K562 (cell line): ENCODE measurements at regions not wholly inside any gene's neighbourhood (a gene's known extent, or its start where the extent isn't known, plus 50 kb on each side); places are given as distances from the start of the nearest gene placed in this dataset.

ENCODE experiments used
- ATAC-seq: fragments of 200-7000 bp; cut with Tn5 transposase; 3 replicates; pipeline ENCODE4 v1.9.1; 2020; ENCODE audit warnings: moderate library complexity
- BruUV-seq: library from RNA; stranded (reverse); fragments of 400-500 nt; replicated peaks from 2 replicates; lab custom pipeline; 2021; lab: Mats Ljungman, UMichigan
- CTCF ChIA-PET: fragments of 300-600 bp; formaldehyde crosslinking; extraction: SDS; loops from one replicate; lab custom pipeline; 2021; ENCODE audit warnings: low intra/inter-chr PET ratio; lab: Yijun Ruan, JAX
- POLR2A ChIA-PET: fragments of 300-600, 350-650 bp; sonication (Branson Sonifier 250); formaldehyde crosslinking; extraction: SDS; loops from one replicate; lab custom pipeline; 2021; ENCODE audit warnings: antibody characterized with exemption, inconsistent platforms; lab: Yijun Ruan, JAX
- DNase-seq, 4 experiments: peaks; one replicate each; pipeline versions ENCODE4 v3.0.0 to v3.0.0-alpha.2; 2011 to 2018; ENCODE audit warnings: low spot score in 3 of 4, mixed read lengths in 3 of 4; ENCODE audit errors: extremely low read depth in 1 of 4
- FAIRE-seq: peaks from 2 replicates; lab custom pipeline; 2011; peaks lifted over from hg19 to GRCh38; lab: Jason Lieb, UNC
- H2AFZ ChIP-seq: 2 replicates; pipeline ENCODE4 v1.6.0; 2011; ENCODE audit warnings: low read depth, low read length, control low read depth, inconsistent platforms
- H3K27ac ChIP-seq: fragments of 200-600 bp; 3 replicates; pipeline ENCODE4 v1.8.0; 2011; ENCODE audit warnings: low read depth, mild to moderate bottlenecking, control low read depth, inconsistent platforms, low read length, moderate library complexity, mixed read lengths; ENCODE audit errors: extremely low read depth
- H3K27me3 ChIP-seq, 2 experiments: fragments of 300-600 bp in 1 of 2; 2 replicates in 1 of 2; 3 replicates in 1 of 2; pipeline versions ENCODE4 v1.6.0 to v1.8.0; 2011; ENCODE audit warnings: inconsistent platforms in 2 of 2, low read length in 2 of 2, mild to moderate bottlenecking in 1 of 2, mixed read lengths in 1 of 2, moderate library complexity in 1 of 2; ENCODE audit not compliant: control insufficient read depth in 2 of 2, insufficient read depth in 2 of 2
- H3K36me3 ChIP-seq: fragments of 300-600 bp; 3 replicates; pipeline ENCODE4 v1.8.0; 2011; ENCODE audit warnings: mild to moderate bottlenecking, low read length, inconsistent platforms; ENCODE audit not compliant: control insufficient read depth, insufficient read depth
- H3K4me1 ChIP-seq, 2 experiments: fragments of 200-600 bp in 1 of 2; replicated peaks in 1 of 2; 2 replicates in 1 of 2; 3 replicates in 1 of 2; pipeline versions ENCODE4 v1.5.1 to v1.8.0; 2011; ENCODE audit warnings: inconsistent platforms in 2 of 2, low read length in 2 of 2, mild to moderate bottlenecking in 1 of 2, mixed read lengths in 1 of 2, moderate library complexity in 1 of 2; ENCODE audit not compliant: control insufficient read depth in 2 of 2, insufficient read depth in 2 of 2
- H3K4me2 ChIP-seq: 2 replicates; pipeline ENCODE4 v1.6.1; 2011; ENCODE audit warnings: low read length, control low read depth, inconsistent platforms, mixed read lengths; ENCODE audit not compliant: insufficient read depth
- H3K4me3 ChIP-seq: fragments of 200-600 bp; sonication (generic), shearing (Covaris generic); 2 replicates; pipeline ENCODE4 v1.5.1; 2016; ENCODE audit warnings: control low read depth, inconsistent platforms
- H3K79me2 ChIP-seq: fragments of 200-600 bp; 3 replicates; pipeline ENCODE4 v1.8.0; 2011; ENCODE audit warnings: low read length, inconsistent platforms; ENCODE audit not compliant: control insufficient read depth, insufficient read depth
- H3K9ac ChIP-seq, 2 experiments: 2 replicates each; pipeline versions ENCODE4 v1.6.0 to v1.6.1; 2011; ENCODE audit warnings: low read depth in 2 of 2, low read length in 2 of 2, control low read depth in 1 of 2, inconsistent platforms in 1 of 2, mild to moderate bottlenecking in 1 of 2, mixed read lengths in 1 of 2; ENCODE audit not compliant: insufficient read depth in 1 of 2
- H3K9me1 ChIP-seq: one replicate; pipeline ENCODE4 v1.6.0; 2011; ENCODE audit warnings: inconsistent platforms, mild to moderate bottlenecking, low read length, moderate library complexity; ENCODE audit not compliant: control insufficient read depth, insufficient read depth
- H3K9me3 ChIP-seq: replicated peaks from 2 replicates; pipeline ENCODE4 v1.5.1; 2011; ENCODE audit warnings: low read depth, low read length, inconsistent platforms; ENCODE audit not compliant: control insufficient read depth, insufficient read depth
- H4K20me1 ChIP-seq: replicated peaks from 2 replicates; pipeline ENCODE4 v1.6.1; 2011; ENCODE audit warnings: low read length, inconsistent platforms, mixed read lengths; ENCODE audit not compliant: control insufficient read depth, insufficient read depth
- CREB1 ChIP-seq, 2 experiments: sonication (generic) in 1 of 2; formaldehyde crosslinking in 1 of 2; IDR thresholded peaks; 2 replicates each; pipeline versions ENCODE4 v1.6.1 to v1.8.0; 2012 to 2022; ENCODE audit warnings: inconsistent platforms in 1 of 2, mild to moderate bottlenecking in 1 of 2, missing genetic modification reagents in 1 of 2, moderate library complexity in 1 of 2
- CREM ChIP-seq: IDR thresholded peaks from 2 replicates; pipeline ENCODE4 v1.6.1; 2014; ENCODE audit warnings: antibody characterized with exemption, low read depth
- PTTG1 ChIP-seq: fragments of 450-650 bp; IDR thresholded peaks from 2 replicates; pipeline ENCODE4 v1.6.1; 2016; ENCODE audit warnings: low read depth, mild to moderate bottlenecking, missing genetic modification characterization, missing compliant biosample characterization
- SMARCC2 ChIP-seq: fragments of 450-650 bp; IDR thresholded peaks from 2 replicates; pipeline ENCODE4 v1.6.1; 2017; ENCODE audit warnings: antibody characterized with exemption, moderate library complexity, mild to moderate bottlenecking, low read depth
- SREBF2 ChIP-seq: sonication (generic); formaldehyde crosslinking; IDR thresholded peaks from 2 replicates; pipeline ENCODE4 v1.4.0; 2020; ENCODE audit warnings: mild to moderate bottlenecking, missing genetic modification reagents
- ZNF134 ChIP-seq: fragments of 250-450 bp; sonication (Bioruptor Pico); conservative IDR thresholded peaks from 2 replicates; pipeline ENCODE4 v1.4.0; 2020
- ZNF316 ChIP-seq: fragments of 450-650 bp; IDR thresholded peaks from 2 replicates; pipeline ENCODE4 v1.6.1; 2016
- WGBS: fragments of 100-300 bp; shearing (Covaris generic); methylation state at CpG from one replicate; pipeline ENCODE4 v1.1.6; 2016; ENCODE audit warnings: low coverage, mixed read lengths; ENCODE audit not compliant: insufficient coverage; ENCODE audit errors: missing lambda C conversion rate; 5-methylcytosine and 5-hydroxymethylcytosine counted together
- in situ Hi-C: fragments of 300-500 bp; cut with MboI; formaldehyde crosslinking; loops from 4 replicates; pipeline ENCODE4 v1.15.0; 2018; ENCODE audit warnings: inconsistent platforms, mixed read lengths
- intact Hi-C: fragments of 100-400 bp; cut with micrococcal nuclease; formaldehyde crosslinking; loops from 2 replicates; pipeline ENCODE4 v1.14.2; 2022
- TF ChIP-seq, protein P1 (sequence below): fragments of 250-450 bp; sonication (Bioruptor Pico); IDR thresholded peaks from 2 replicates; pipeline ENCODE4 v1.4.0; 2020; ENCODE audit warnings: mild to moderate bottlenecking, moderate library complexity
- TF ChIP-seq, protein P2 (sequence below): fragments of 250-450 bp; sonication (Bioruptor Pico); IDR thresholded peaks from 2 replicates; pipeline ENCODE4 v1.6.1; 2021; ENCODE audit warnings: mild to moderate bottlenecking
- TF ChIP-seq, protein P3 (sequence below): fragments of 250-450 bp; sonication (Bioruptor Pico); IDR thresholded peaks from 2 replicates; pipeline ENCODE4 v1.4.0; 2020

DNA sequence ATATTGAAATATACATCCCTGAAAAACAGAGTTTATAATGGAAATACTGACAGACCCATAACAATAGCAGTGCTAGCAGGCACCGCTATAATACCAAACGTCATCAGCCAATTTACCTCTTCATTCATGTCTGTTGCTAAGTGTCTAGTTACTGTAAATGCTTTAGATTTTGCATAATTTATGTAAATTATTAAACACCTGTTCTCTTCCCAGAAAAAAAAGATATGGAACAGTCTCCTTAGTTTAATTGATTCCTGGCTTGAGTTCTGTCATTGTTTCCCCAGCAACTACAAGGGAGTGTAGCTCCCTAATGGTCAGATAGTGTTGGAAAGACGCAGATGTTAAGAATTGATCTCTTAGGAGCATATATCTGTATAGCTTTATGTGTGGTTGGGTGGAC is 817.9 kb upstream of the ADGRL2 start:
- 0% methylated on average over 3 of the region's 3 CpGs for WGBS
- BruUV-seq: no TSS peak
- no peak for ATAC-seq
- ChIA-PET CTCF (no interaction called here), POLR2A (no interaction called here)
- no peaks in the 10 kb centered on the region for H3K36me3 ChIP-seq
- H3K27ac ChIP-seq: no peak overlapping the region
- H3K9me3 ChIP-seq: no peaks in the 10 kb centered on the region; the same call in 1 of the 2 replicates
- no peak for FAIRE-seq
- in situ Hi-C loops (no loop called here), intact Hi-C loops (no loop called here)
- no peak overlapping the region for H3K9ac ChIP-seq
- no peaks in the 10 kb centered on the region for H3K79me2 ChIP-seq
- H3K27me3 ChIP-seq: no peaks in the 10 kb centered on the region
- H4K20me1 ChIP-seq: no peaks in the 10 kb centered on the region
- no peak for DNase-seq
- H2AFZ ChIP-seq: no peak overlapping the region
- no peaks in the 10 kb centered on the region for H3K9me1 ChIP-seq
- TF ChIP-seq, protein P1, sequence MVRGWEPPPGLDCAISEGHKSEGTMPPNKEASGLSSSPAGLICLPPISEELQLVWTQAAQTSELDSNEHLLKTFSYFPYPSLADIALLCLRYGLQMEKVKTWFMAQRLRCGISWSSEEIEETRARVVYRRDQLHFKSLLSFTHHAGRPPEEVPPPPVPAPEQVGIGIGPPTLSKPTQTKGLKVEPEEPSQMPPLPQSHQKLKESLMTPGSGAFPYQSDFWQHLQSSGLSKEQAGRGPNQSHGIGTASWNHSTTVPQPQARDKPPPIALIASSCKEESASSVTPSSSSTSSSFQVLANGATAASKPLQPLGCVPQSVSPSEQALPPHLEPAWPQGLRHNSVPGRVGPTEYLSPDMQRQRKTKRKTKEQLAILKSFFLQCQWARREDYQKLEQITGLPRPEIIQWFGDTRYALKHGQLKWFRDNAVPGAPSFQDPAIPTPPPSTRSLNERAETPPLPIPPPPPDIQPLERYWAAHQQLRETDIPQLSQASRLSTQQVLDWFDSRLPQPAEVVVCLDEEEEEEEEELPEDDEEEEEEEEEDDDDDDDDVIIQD: no peak
- no peak for TF ChIP-seq ZNF134
- no peak for TF ChIP-seq ZNF316
- TF ChIP-seq CREM: no peak
- no peaks in the 10 kb centered on the region for H3K4me1 ChIP-seq
- H3K4me2 ChIP-seq: no peak overlapping the region
- no peak overlapping the region for H3K4me3 ChIP-seq

DNA sequence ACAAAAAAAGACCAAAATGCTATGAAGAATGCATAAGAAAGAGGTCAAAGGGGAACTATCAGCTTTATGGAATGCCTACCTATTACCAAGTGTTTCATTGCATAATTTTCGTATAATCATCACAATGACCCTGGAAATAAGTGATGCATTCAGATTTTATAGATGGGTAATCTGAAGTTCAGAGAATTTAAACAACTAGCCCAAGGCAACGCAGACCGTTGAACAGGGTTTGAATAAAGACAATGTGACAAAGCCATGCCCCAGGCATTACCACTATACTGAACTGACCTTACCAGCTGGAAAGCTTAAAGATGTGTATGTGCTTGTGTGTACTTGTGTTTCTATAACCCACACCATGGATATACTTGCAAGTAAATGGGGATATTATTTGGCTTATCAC is 827.6 kb upstream of the ADGRL2 start:
- no peaks in the 10 kb centered on the region for H3K4me1 ChIP-seq
- H4K20me1 ChIP-seq: no peaks in the 10 kb centered on the region
- H3K4me3 ChIP-seq: no peak overlapping the region
- H3K4me2 ChIP-seq: no peak overlapping the region
- H3K79me2 ChIP-seq: no peaks in the 10 kb centered on the region
- no peaks in the 10 kb centered on the region for H3K9me1 ChIP-seq
- 4% methylated on average over 3 of the region's 3 CpGs for WGBS
- H2AFZ ChIP-seq: no peak overlapping the region
- no peak overlapping the region for H3K27ac ChIP-seq
- no peaks in the 10 kb centered on the region for H3K36me3 ChIP-seq
- H3K27me3 ChIP-seq: no peaks in the 10 kb centered on the region
- no TSS peak for BruUV-seq
- H3K9ac ChIP-seq: no peak overlapping the region
- ChIA-PET CTCF (no interaction called here), POLR2A (no interaction called here)
- intact Hi-C loops: no loop called here
- ATAC-seq (no peak), DNase-seq (no peak), FAIRE-seq (no peak)
- in situ Hi-C loops: loop anchor here (25.0 kb wide), 1 partner anchor 589 kb away; no protein-coding TSS in a partner anchor
- H3K9me3 ChIP-seq: no peaks in the 10 kb centered on the region
- TF ChIP-seq SREBF2 (CRISPR knock-in tag) (no peak), SMARCC2 (no peak), PTTG1 (tag) (no peak), CREB1 (IDR thresholded peaks at IDR 0.05) (no peak), CREB1 (CRISPR knock-in tag; IDR thresholded peaks at IDR 0.05) (no peak)
- TF ChIP-seq, protein P2, sequence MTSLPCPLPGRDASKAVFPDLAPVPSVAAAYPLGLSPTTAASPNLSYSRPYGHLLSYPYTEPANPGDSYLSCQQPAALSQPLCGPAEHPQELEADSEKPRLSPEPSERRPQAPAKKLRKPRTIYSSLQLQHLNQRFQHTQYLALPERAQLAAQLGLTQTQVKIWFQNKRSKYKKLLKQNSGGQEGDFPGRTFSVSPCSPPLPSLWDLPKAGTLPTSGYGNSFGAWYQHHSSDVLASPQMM: no peak
- TF ChIP-seq, protein P3, sequence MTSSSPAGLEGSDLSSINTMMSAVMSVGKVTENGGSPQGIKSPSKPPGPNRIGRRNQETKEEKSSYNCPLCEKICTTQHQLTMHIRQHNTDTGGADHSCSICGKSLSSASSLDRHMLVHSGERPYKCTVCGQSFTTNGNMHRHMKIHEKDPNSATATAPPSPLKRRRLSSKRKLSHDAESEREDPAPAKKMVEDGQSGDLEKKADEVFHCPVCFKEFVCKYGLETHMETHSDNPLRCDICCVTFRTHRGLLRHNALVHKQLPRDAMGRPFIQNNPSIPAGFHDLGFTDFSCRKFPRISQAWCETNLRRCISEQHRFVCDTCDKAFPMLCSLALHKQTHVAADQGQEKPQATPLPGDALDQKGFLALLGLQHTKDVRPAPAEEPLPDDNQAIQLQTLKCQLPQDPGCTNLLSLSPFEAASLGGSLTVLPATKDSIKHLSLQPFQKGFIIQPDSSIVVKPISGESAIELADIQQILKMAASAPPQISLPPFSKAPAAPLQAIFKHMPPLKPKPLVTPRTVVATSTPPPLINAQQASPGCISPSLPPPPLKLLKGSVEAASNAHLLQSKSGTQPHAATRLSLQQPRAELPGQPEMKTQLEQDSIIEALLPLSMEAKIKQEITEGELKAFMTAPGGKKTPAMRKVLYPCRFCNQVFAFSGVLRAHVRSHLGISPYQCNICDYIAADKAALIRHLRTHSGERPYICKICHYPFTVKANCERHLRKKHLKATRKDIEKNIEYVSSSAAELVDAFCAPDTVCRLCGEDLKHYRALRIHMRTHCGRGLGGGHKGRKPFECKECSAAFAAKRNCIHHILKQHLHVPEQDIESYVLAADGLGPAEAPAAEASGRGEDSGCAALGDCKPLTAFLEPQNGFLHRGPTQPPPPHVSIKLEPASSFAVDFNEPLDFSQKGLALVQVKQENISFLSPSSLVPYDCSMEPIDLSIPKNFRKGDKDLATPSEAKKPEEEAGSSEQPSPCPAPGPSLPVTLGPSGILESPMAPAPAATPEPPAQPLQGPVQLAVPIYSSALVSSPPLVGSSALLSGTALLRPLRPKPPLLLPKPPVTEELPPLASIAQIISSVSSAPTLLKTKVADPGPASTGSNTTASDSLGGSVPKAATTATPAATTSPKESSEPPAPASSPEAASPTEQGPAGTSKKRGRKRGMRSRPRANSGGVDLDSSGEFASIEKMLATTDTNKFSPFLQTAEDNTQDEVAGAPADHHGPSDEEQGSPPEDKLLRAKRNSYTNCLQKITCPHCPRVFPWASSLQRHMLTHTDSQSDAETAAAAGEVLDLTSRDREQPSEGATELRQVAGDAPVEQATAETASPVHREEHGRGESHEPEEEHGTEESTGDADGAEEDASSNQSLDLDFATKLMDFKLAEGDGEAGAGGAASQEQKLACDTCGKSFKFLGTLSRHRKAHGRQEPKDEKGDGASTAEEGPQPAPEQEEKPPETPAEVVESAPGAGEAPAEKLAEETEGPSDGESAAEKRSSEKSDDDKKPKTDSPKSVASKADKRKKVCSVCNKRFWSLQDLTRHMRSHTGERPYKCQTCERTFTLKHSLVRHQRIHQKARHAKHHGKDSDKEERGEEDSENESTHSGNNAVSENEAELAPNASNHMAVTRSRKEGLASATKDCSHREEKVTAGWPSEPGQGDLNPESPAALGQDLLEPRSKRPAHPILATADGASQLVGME: no peak
